A549 (cell line): ENCODE measurements at regions not wholly inside any gene's neighbourhood (a gene's known extent, or its start where the extent isn't known, plus 50 kb on each side); places are given as distances from the start of the nearest gene placed in this dataset.

Experiments
- ATAC-seq, 2 experiments: fragments of 200-7000 bp in 1 of 2; fragments of >200 bp in 1 of 2; cut with Nextera tagmentation in 1 of 2; cut with Tn5 transposase in 1 of 2; 3 replicates each; pipeline versions ENCODE4 v1.8.0 to v1.9.1; 2018 to 2020; ENCODE audit warnings: mild to moderate bottlenecking in 1 of 2, moderate library complexity in 1 of 2
- CTCF ChIA-PET: fragments of 300-600 bp; sonication (Branson Sonifier 250); formaldehyde crosslinking; extraction: SDS; loops from one replicate; lab custom pipeline; 2021; ENCODE audit warnings: antibody characterized with exemption, inconsistent platforms; lab: Yijun Ruan, JAX
- POLR2A ChIA-PET: fragments of 350-600 bp; formaldehyde crosslinking; extraction: SDS; loops from one replicate; lab custom pipeline; 2021; ENCODE audit warnings: antibody characterized with exemption, inconsistent platforms; lab: Yijun Ruan, JAX
- DNase-seq, 2 experiments: peaks; one replicate each; pipeline versions ENCODE4 v3.0.0 to v3.0.0-alpha.2; 2011 to 2016; ENCODE audit warnings: low read depth in 1 of 2, low spot score in 1 of 2
- FAIRE-seq: peaks from 2 replicates; lab custom pipeline; 2011; peaks lifted over from hg19 to GRCh38; lab: Jason Lieb, UNC
- H3K27ac ChIP-seq, 2 experiments: fragments of >200 bp; sonication (Bioruptor Twin); formaldehyde crosslinking; 3 replicates each; pipeline ENCODE4 v1.5.1; 2016 to 2017
- H3K4me1 ChIP-seq: fragments of >200 bp; sonication (Bioruptor Twin); formaldehyde crosslinking; 3 replicates; pipeline ENCODE4 v1.6.1; 2016
- H3K4me2 ChIP-seq: fragments of >200 bp; sonication (Bioruptor Twin); formaldehyde crosslinking; 3 replicates; pipeline ENCODE4 v1.6.1; 2016
- H3K4me3 ChIP-seq: fragments of >200 bp; sonication (Bioruptor Twin); formaldehyde crosslinking; 3 replicates; pipeline ENCODE4 v1.5.1; 2016
- H3K9me3 ChIP-seq: fragments of >200 bp; sonication (Bioruptor Twin); formaldehyde crosslinking; 3 replicates; pipeline ENCODE4 v1.6.1; 2016
- ATOH8 ChIP-seq: fragments of 250-450 bp; sonication (Bioruptor Pico); IDR thresholded peaks from 2 replicates; pipeline ENCODE4 v1.5.0; 2020; ENCODE audit warnings: low read depth, mild to moderate bottlenecking, moderate library complexity
- CBX2 ChIP-seq: fragments of 200-600 bp; sonication (generic); IDR thresholded peaks from 2 replicates; pipeline ENCODE4 v1.6.1; 2016; ENCODE audit warnings: low read depth, mild to moderate bottlenecking, borderline replicate concordance
- CHD4 ChIP-seq: fragments of 200-600 bp; sonication (generic); IDR thresholded peaks from 2 replicates; pipeline ENCODE4 v1.6.1; 2016; ENCODE audit warnings: antibody characterized with exemption, mild to moderate bottlenecking, borderline replicate concordance
- EP300 ChIP-seq, 2 experiments: fragments of >200 bp; sonication (Bioruptor Twin); formaldehyde crosslinking; IDR thresholded peaks; 2 replicates in 1 of 2; 3 replicates in 1 of 2; pipeline ENCODE4 v1.6.1; 2016 to 2017
- ESRRA ChIP-seq: fragments of 150-350 bp; IDR thresholded peaks from 2 replicates; pipeline ENCODE4 v1.6.1; 2014; ENCODE audit warnings: mild to moderate bottlenecking, low read length, borderline replicate concordance
- FOSL2 ChIP-seq, 2 experiments: fragments of 450-650 bp in 1 of 2; fragments of >200 bp in 1 of 2; sonication (Bioruptor Twin) in 1 of 2; formaldehyde crosslinking; IDR thresholded peaks; 2 replicates each; pipeline versions ENCODE4 v1.5.0 to v1.6.1; 2016 to 2020; ENCODE audit warnings: mild to moderate bottlenecking in 1 of 2, moderate library complexity in 1 of 2
- FOXS1 ChIP-seq: fragments of 250-450 bp; sonication (Bioruptor Pico); IDR thresholded peaks from 2 replicates; pipeline ENCODE4 v1.5.0; 2020; ENCODE audit warnings: mild to moderate bottlenecking, moderate library complexity
- HDAC2 ChIP-seq: fragments of 200-600 bp; sonication (generic); IDR thresholded peaks from 2 replicates; pipeline ENCODE4 v1.6.1; 2016
- HEYL ChIP-seq: fragments of 250-450 bp; sonication (Bioruptor Pico); IDR thresholded peaks from 2 replicates; pipeline ENCODE4 v1.8.0; 2021; ENCODE audit warnings: mild to moderate bottlenecking, moderate library complexity
- HOXB5 ChIP-seq: fragments of 250-450 bp; sonication (Bioruptor Pico); IDR thresholded peaks from 2 replicates; pipeline ENCODE4 v1.5.0; 2020; ENCODE audit warnings: mild to moderate bottlenecking, moderate library complexity
- KDM1A ChIP-seq: fragments of 200-600 bp; sonication (generic); IDR thresholded peaks from 2 replicates; pipeline ENCODE4 v1.6.1; 2016; ENCODE audit warnings: low read depth, mild to moderate bottlenecking
- MAZ ChIP-seq: fragments of 150-350 bp; IDR thresholded peaks from 2 replicates; pipeline ENCODE4 v1.6.1; 2014; ENCODE audit warnings: antibody characterized with exemption, low read depth, low read length, borderline replicate concordance
- PBX3 ChIP-seq: IDR thresholded peaks from 2 replicates; pipeline ENCODE4 v1.6.1; 2012
- POLR2A ChIP-seq: IDR thresholded peaks from 2 replicates; pipeline ENCODE4 v1.6.1; 2012; ENCODE audit warnings: mild to moderate bottlenecking, low read length
- RCOR1 ChIP-seq: fragments of 150-350 bp; IDR thresholded peaks from 2 replicates; pipeline ENCODE4 v1.6.1; 2014; ENCODE audit warnings: antibody characterized with exemption, low read length, low read depth
- RNF2 ChIP-seq: fragments of 200-600 bp; sonication (generic); IDR thresholded peaks from 2 replicates; pipeline ENCODE4 v1.6.1; 2016; ENCODE audit warnings: low read depth, mild to moderate bottlenecking, antibody characterized with exemption, moderate library complexity, borderline replicate concordance
- TFCP2L1 ChIP-seq: fragments of 250-450 bp; sonication (Bioruptor Pico); IDR thresholded peaks from 2 replicates; pipeline ENCODE4 v1.5.0; 2021; ENCODE audit warnings: mild to moderate bottlenecking
- WGBS: methylation state at CpG from one replicate; pipeline ENCODE4 v1.1.6; 2017; ENCODE audit errors: missing lambda C conversion rate; 5-methylcytosine and 5-hydroxymethylcytosine counted together
- TF ChIP-seq, protein P1 (sequence below): fragments of >200 bp; sonication (Bioruptor Twin); formaldehyde crosslinking; IDR thresholded peaks from 3 replicates; pipeline ENCODE4 v1.5.1; 2016
- TF ChIP-seq, protein P2 (sequence below): fragments of 150-350 bp; IDR thresholded peaks from 2 replicates; pipeline ENCODE4 v1.6.1; 2014; ENCODE audit warnings: low read depth, mild to moderate bottlenecking, low read length
- TF ChIP-seq, protein P3 (sequence below): fragments of 250-450 bp; sonication (Bioruptor Pico); IDR thresholded peaks from 2 replicates; pipeline ENCODE4 v1.5.0; 2021; ENCODE audit warnings: mild to moderate bottlenecking, moderate library complexity, borderline replicate concordance

DNA sequence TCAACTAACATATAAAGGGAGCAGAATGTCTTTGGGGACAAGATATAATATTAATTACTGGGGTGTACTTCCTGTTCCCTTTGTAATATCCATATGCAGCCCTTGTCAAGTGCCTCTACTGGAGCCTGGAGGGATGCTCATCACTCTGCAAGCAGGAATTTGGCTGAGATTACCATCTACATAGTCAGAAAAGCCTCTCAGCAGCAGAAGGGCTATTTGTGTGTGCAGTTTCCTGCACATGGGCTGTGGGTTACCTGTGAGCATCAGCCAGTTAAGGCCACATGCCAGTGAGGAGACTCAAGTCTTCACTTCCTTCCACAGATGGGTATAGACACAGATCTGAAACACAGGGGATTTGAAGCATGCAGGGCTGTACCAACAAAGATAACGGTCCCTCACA is 278.1 kb upstream of the PLSCR5 start:
- H3K9me3 ChIP-seq, result no peaks in the 10 kb centered on the region
- ChIA-PET CTCF (interaction anchor here (0.6 kb wide), 1 partner anchor 19 kb away, joined by 3 read pairs; no protein-coding TSS in a partner anchor), POLR2A (no interaction called here)
- FAIRE-seq, result no peak
- 0 out of 6 replicates have a peak, but pooled peaks of 1 of the 2 experiments have one; percentile 19 for ATAC-seq
- H3K4me3 ChIP-seq, result no peak overlapping the region
- H3K4me2 ChIP-seq, result no peak overlapping the region
- WGBS, result 18% methylated on average over 1 of the region's 1 CpG
- DNase-seq, result no peak
- no peak overlapping the region for H3K27ac ChIP-seq
- no peak for TF ChIP-seq HOXB5 (CRISPR knock-in tag)
- no peaks in the 10 kb centered on the region for H3K4me1 ChIP-seq

DNA sequence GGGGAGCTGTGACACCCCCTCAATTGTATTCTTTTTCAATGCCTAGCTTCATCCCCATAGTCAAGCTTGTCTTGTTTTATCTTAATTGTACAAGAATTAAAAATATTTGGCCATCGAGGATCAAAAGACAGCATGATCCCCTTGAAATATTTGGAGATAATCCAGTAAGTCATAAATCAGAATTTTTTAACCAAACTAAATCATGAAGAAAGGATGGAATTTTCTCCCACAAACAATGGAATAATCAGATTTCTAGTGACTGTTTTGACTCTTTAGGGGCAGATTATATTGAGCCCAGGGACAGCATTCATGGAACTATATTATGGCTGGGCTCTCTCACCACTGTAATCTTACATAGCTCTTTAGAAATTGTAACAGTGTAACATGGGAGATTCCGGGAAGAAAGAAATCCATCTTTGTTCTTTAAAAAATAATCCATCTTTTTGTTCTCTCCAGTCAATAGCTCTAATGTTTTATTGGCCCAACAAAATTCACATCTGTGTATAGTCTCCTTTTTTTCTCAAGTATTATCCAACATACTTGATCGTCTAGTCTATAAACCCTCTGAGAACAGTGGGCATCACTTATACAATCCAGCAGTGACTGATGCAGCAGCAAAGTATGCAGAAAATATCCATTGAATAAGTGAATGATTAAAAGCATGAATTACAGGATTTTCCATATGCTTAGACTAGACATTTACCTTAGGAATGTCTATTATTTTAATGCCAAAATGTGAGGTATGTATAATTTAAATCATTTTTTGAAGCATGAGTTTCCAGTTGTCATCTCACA is 277.0 kb upstream of the PLSCR5 start:
- CTCF ChIA-PET, result no interaction called here

DNA sequence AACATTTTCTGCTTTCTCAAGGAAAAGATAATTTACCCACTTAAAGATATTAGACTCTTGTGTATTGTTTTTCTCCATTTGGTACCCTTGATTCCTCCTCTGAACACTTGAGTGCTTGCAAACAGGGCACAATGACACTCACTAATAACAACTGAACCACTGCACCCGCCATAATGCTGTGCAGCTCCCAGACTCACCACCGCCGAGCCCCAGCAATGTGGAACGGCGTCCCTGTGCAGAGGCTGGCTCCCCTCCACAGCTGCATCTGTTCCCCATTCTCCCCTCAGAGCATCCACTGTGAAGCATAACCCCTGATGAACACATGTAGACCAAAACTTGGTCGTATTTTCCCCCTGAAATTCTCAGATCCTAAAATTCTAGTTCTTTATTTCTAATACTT is 276.2 kb upstream of the PLSCR5 start:
- no peak for FAIRE-seq
- Histone ChIP-seq H3K4me3 (no peak overlapping the region), H3K4me1 (no peaks in the 10 kb centered on the region), H3K9me3 (no peaks in the 10 kb centered on the region), H3K4me2 (no peak overlapping the region), H3K27ac (no peak overlapping the region)
- no peak for DNase-seq
- no peak for TF ChIP-seq RCOR1
- TF ChIP-seq POLR2A, result 0 out of 2 replicates have a peak, but pooled peaks have one; percentile 9
- ATAC-seq, result no peak
- CTCF ChIA-PET, result no interaction called here
- WGBS, result 14% methylated on average over 6 of the region's 6 CpGs
- POLR2A ChIA-PET, result no interaction called here

More for the DNA sequence above, 277.0 kb upstream of the PLSCR5 start:
- Histone ChIP-seq H3K4me2 (no peak overlapping the region), H3K9me3 (no peaks in the 10 kb centered on the region), H3K27ac (no peak overlapping the region), H3K4me3 (no peak overlapping the region)
- FAIRE-seq, result no peak
- WGBS, result 16% methylated on average over 3 of the region's 3 CpGs
- POLR2A ChIA-PET, result no interaction called here
- DNase-seq, result no peak
- no peak for TF ChIP-seq EP300 (IDR thresholded peaks at IDR 0.05)
- no peak for TF ChIP-seq MAZ
- TF ChIP-seq, protein P1, sequence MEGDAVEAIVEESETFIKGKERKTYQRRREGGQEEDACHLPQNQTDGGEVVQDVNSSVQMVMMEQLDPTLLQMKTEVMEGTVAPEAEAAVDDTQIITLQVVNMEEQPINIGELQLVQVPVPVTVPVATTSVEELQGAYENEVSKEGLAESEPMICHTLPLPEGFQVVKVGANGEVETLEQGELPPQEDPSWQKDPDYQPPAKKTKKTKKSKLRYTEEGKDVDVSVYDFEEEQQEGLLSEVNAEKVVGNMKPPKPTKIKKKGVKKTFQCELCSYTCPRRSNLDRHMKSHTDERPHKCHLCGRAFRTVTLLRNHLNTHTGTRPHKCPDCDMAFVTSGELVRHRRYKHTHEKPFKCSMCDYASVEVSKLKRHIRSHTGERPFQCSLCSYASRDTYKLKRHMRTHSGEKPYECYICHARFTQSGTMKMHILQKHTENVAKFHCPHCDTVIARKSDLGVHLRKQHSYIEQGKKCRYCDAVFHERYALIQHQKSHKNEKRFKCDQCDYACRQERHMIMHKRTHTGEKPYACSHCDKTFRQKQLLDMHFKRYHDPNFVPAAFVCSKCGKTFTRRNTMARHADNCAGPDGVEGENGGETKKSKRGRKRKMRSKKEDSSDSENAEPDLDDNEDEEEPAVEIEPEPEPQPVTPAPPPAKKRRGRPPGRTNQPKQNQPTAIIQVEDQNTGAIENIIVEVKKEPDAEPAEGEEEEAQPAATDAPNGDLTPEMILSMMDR, result no peak
- TF ChIP-seq, protein P2, sequence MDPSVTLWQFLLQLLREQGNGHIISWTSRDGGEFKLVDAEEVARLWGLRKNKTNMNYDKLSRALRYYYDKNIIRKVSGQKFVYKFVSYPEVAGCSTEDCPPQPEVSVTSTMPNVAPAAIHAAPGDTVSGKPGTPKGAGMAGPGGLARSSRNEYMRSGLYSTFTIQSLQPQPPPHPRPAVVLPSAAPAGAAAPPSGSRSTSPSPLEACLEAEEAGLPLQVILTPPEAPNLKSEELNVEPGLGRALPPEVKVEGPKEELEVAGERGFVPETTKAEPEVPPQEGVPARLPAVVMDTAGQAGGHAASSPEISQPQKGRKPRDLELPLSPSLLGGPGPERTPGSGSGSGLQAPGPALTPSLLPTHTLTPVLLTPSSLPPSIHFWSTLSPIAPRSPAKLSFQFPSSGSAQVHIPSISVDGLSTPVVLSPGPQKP, result no peak
- no peak for TF ChIP-seq HDAC2
- TF ChIP-seq, all 56 proteins: peak for 0
- no peaks in the 10 kb centered on the region for H3K4me1 ChIP-seq
- no peak for ATAC-seq

DNA sequence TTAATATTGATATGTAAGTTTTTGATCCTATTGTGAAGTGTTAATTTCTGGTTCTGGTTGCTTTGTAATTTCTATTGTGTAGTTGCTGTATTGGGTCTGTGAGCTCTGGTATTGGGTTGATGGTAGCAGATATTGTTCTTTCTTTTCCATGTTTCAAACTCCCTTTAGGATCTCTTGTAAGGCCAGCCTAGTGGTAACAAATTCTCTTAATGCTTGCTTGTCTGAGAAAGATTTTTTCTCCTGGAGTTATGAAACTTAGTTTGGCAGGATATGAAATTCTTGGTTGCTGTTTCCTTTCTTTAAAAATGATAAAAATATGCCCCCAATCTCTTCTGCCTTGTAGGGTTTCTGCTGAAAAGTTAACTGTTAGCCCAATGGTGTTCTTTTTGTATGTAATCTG is 268.6 kb upstream of the PLSCR5 start:
- Histone ChIP-seq H3K27ac (no peak overlapping the region), H3K9me3 (peaks cover 4% of the 10 kb centered on the region; the same call in 1 of the 3 replicates), H3K4me2 (no peak overlapping the region), H3K4me3 (no peak overlapping the region), H3K4me1 (no peaks in the 10 kb centered on the region)
- no peak for FAIRE-seq
- ATAC-seq, result no peak
- POLR2A ChIA-PET, result no interaction called here
- DNase-seq, result no peak
- CTCF ChIA-PET, result no interaction called here
- TF ChIP-seq PBX3, result no peak
- no peak for TF ChIP-seq CBX2
- no peak for TF ChIP-seq TFCP2L1 (CRISPR knock-in tag)
- no peak for TF ChIP-seq MAZ
- no peak for TF ChIP-seq HEYL
- TF ChIP-seq ATOH8, result no peak
- no peak for TF ChIP-seq RCOR1
- no peak for TF ChIP-seq CHD4
- no peak for TF ChIP-seq KDM1A
- TF ChIP-seq FOSL2 (IDR thresholded peaks at IDR 0.05), result no peak
- TF ChIP-seq FOSL2 (CRISPR knock-in tag; IDR thresholded peaks at IDR 0.05), result no peak
- no peak for TF ChIP-seq ESRRA
- no peak for TF ChIP-seq FOXS1
- TF ChIP-seq RNF2, result no peak
- TF ChIP-seq, protein P3, sequence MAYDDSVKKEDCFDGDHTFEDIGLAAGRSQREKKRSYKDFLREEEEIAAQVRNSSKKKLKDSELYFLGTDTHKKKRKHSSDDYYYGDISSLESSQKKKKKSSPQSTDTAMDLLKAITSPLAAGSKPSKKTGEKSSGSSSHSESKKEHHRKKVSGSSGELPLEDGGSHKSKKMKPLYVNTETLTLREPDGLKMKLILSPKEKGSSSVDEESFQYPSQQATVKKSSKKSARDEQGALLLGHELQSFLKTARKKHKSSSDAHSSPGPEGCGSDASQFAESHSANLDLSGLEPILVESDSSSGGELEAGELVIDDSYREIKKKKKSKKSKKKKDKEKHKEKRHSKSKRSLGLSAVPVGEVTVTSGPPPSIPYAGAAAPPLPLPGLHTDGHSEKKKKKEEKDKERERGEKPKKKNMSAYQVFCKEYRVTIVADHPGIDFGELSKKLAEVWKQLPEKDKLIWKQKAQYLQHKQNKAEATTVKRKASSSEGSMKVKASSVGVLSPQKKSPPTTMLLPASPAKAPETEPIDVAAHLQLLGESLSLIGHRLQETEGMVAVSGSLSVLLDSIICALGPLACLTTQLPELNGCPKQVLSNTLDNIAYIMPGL (CRISPR knock-in tag), result no peak
